Activated T-cell treated with anti-CD3 and anti-CD28 coated beads, Interleukin-2, amount 50 U/mL, for 4 hours (primary cell): ENCODE measurements at regions not wholly inside any gene's neighbourhood (a gene's known extent, or its start where the extent isn't known, plus 50 kb on each side); places are given as distances from the start of the nearest gene placed in this dataset.

Experiments used
- ATAC-seq, 2 donors: fragments of 200-7000 bp; cut with Tn5 transposase; one replicate each; pipeline ENCODE4 v1.10.0; 2021
- DNase-seq: peaks from one replicate; pipeline ENCODE4 v3.0.0-alpha.2; 2020
- H3K27me3 Mint-ChIP-seq: one replicate; pipeline ENCODE4 v1.8.0; 2021; ENCODE audit warnings: low read depth, mixed read lengths
- H3K36me3 Mint-ChIP-seq: one replicate; pipeline ENCODE4 v1.8.0; 2022; ENCODE audit warnings: mixed read lengths; ENCODE audit not compliant: insufficient read depth
- H3K4me1 Mint-ChIP-seq: one replicate; pipeline ENCODE4 v1.8.0; 2021; ENCODE audit warnings: low read depth, mixed read lengths
- H3K4me3 Mint-ChIP-seq: one replicate; pipeline ENCODE4 v1.8.0; 2021; ENCODE audit warnings: mild to moderate bottlenecking, moderate library complexity, mixed read lengths
- H3K9me3 Mint-ChIP-seq: one replicate; pipeline ENCODE4 v1.8.0; 2021; ENCODE audit warnings: mixed read lengths

GRCh38 chr5:99316484-99316883, 387.7 kb upstream of the CHD1 start:
- H3K27me3 Mint-ChIP-seq = no peaks in the 10 kb centered on the region
- H3K4me1 Mint-ChIP-seq = no peaks in the 10 kb centered on the region
- no peak for ATAC-seq
- no peak for DNase-seq
- H3K9me3 Mint-ChIP-seq = no peaks in the 10 kb centered on the region
- no peaks in the 10 kb centered on the region for H3K36me3 Mint-ChIP-seq
- H3K4me3 Mint-ChIP-seq = no peak overlapping the region

- H3K9me3 Mint-ChIP-seq = no peaks in the 10 kb centered on the region
Measured at GRCh38 chr5:99315413-99316183, 386.8 kb upstream of the CHD1 start.

GRCh38 chr5:99314721-99315120, 385.9 kb upstream of the CHD1 start:
- no peaks in the 10 kb centered on the region for H3K36me3 Mint-ChIP-seq
- H3K4me3 Mint-ChIP-seq = no peak overlapping the region
- no peak for DNase-seq
- no peaks in the 10 kb centered on the region for H3K9me3 Mint-ChIP-seq
- no peak for ATAC-seq
- no peaks in the 10 kb centered on the region for H3K4me1 Mint-ChIP-seq
- H3K27me3 Mint-ChIP-seq = no peaks in the 10 kb centered on the region

More at GRCh38 chr5:99315413-99316183, 386.8 kb upstream of the CHD1 start:
- ATAC-seq (no peak), DNase-seq (no peak)
- no peak overlapping the region for H3K4me3 Mint-ChIP-seq
- no peaks in the 10 kb centered on the region for H3K4me1 Mint-ChIP-seq
- H3K27me3 Mint-ChIP-seq = no peaks in the 10 kb centered on the region
- H3K36me3 Mint-ChIP-seq = no peaks in the 10 kb centered on the region

GRCh38 chr5:99308131-99308530, 379.3 kb upstream of the CHD1 start:
- H3K4me1 Mint-ChIP-seq = no peaks in the 10 kb centered on the region
- H3K4me3 Mint-ChIP-seq = no peak overlapping the region
- no peaks in the 10 kb centered on the region for H3K27me3 Mint-ChIP-seq
- H3K36me3 Mint-ChIP-seq = no peaks in the 10 kb centered on the region
- no peak for ATAC-seq
- DNase-seq = no peak
- H3K9me3 Mint-ChIP-seq = no peaks in the 10 kb centered on the region

DNA sequence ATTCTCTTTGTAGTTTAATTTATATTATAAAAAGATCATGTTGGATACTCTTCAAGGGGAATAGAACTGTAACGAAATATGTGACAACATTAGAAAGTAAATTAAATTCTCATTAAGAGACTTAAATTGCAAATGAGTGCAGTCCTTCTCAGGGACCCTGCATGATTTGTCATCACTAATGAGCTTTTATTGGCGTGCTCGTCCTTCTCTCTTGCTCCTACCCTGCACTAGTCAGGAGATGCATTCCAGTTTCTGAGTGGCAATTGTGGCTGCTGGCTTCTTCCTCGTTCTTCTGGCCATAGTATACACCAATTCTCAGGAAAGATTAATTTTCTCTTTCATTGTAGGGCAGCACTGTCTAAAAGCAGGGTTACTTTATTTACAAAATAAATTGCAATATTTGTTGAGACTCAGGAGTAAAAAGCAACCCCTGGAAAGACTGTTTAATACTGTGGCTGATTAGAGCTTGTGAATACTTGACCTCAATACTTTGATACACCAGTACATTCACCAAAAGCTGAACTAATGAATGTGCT, 376.3 kb upstream of the CHD1 start:
- no peaks in the 10 kb centered on the region for H3K4me1 Mint-ChIP-seq
- peaks cover 4% of the 10 kb centered on the region for H3K9me3 Mint-ChIP-seq
- H3K36me3 Mint-ChIP-seq = no peaks in the 10 kb centered on the region
- H3K4me3 Mint-ChIP-seq = no peak overlapping the region
- no peak for DNase-seq
- no peaks in the 10 kb centered on the region for H3K27me3 Mint-ChIP-seq
- no peak for ATAC-seq

- H3K36me3 Mint-ChIP-seq = no peaks in the 10 kb centered on the region
- H3K27me3 Mint-ChIP-seq = no peaks in the 10 kb centered on the region
- ATAC-seq (no peak), DNase-seq (no peak)
- no peaks in the 10 kb centered on the region for H3K9me3 Mint-ChIP-seq
- no peak overlapping the region for H3K4me3 Mint-ChIP-seq
- no peaks in the 10 kb centered on the region for H3K4me1 Mint-ChIP-seq
Measured at GRCh38 chr5:99285606-99286005, 356.8 kb upstream of the CHD1 start.

DNA sequence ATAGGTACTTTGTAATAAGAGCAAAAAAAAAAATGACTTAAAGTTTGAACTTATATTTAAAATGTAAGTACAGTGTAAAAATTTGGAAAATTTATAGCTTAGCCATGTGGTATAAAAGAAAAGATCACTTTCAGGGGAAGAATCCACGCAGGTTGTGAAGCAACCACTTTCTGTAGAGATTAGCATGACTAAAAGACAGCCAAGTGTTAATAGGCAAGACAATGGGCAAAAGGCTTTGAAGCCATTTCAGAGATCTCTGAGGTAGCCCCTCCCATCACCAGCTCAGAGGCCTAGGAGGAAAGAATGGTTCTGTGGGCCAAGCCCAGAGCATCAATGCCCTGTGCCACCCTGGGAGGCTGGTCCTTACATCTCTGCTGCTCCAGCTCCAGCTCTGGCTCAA, 346.3 kb upstream of the CHD1 start:
- Mint-ChIP-seq H3K9me3 (peaks cover 8% of the 10 kb centered on the region), H3K36me3 (no peaks in the 10 kb centered on the region), H3K4me1 (no peaks in the 10 kb centered on the region), H3K27me3 (no peaks in the 10 kb centered on the region), H3K4me3 (no peak overlapping the region)
- DNase-seq (no peak), ATAC-seq (no peak)

GRCh38 chr5:99272576-99272975, 343.8 kb upstream of the CHD1 start:
- Mint-ChIP-seq H3K27me3 (no peaks in the 10 kb centered on the region), H3K4me1 (no peaks in the 10 kb centered on the region), H3K36me3 (no peaks in the 10 kb centered on the region), H3K4me3 (no peak overlapping the region), H3K9me3 (peaks cover 8% of the 10 kb centered on the region)
- ATAC-seq = no peak
- no peak for DNase-seq

DNA sequence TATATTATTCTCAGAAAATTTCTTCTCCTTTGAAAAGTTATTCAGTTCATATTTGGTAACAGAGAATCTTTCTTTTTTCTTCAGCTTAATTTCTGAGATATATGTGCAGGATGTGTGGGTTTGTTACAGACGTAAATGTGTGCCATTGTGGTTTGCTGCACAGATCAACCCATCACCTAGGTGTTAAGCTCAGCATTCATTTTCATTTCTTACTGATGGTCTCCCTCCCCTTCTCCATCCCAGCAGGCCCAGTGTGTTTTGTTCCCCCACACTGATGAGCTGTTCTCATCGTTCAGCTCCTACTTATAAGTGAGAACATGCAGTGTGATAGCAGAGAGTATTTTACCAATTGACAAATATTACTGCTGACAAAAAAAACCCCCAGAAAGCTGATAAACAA, 330.0 kb upstream of the CHD1 start:
- Mint-ChIP-seq H3K36me3 (no peaks in the 10 kb centered on the region), H3K27me3 (no peaks in the 10 kb centered on the region), H3K9me3 (peaks cover 25% of the 10 kb centered on the region), H3K4me1 (no peaks in the 10 kb centered on the region), H3K4me3 (no peak overlapping the region)
- DNase-seq = no peak
- ATAC-seq = no peak

GRCh38 chr5:99248066-99248465, 319.3 kb upstream of the CHD1 start:
- ATAC-seq (no peak), DNase-seq (no peak)
- H3K36me3 Mint-ChIP-seq = no peaks in the 10 kb centered on the region
- H3K9me3 Mint-ChIP-seq = peaks cover 4% of the 10 kb centered on the region
- no peaks in the 10 kb centered on the region for H3K27me3 Mint-ChIP-seq
- H3K4me1 Mint-ChIP-seq = no peaks in the 10 kb centered on the region
- H3K4me3 Mint-ChIP-seq = no peak overlapping the region

- no peak for ATAC-seq
- Mint-ChIP-seq H3K4me1 (no peaks in the 10 kb centered on the region), H3K36me3 (no peaks in the 10 kb centered on the region), H3K4me3 (no peak overlapping the region), H3K27me3 (no peaks in the 10 kb centered on the region), H3K9me3 (peaks cover 4% of the 10 kb centered on the region)
- DNase-seq = no peak
Measured at GRCh38 chr5:99247346-99247745, 318.5 kb upstream of the CHD1 start.

DNA sequence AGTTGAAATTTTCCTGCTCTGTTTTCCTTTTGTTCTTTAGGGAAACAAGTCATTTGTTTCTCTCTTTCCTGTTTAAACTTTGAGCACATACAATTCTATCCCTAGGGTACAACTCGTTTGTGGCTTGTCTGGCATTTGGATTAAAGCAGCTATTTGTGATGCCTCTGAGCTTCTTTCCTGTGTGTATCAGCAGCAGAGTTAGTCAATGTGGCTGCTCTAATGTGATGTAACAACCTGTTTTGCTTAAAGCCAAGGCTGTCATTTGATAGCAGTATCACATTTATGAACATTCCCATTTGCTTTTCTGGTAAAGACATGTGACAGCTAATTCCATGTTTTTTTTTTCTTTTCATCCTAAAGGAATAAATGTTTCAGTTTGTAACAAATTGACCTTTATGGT, 314.3 kb upstream of the CHD1 start:
- H3K4me3 Mint-ChIP-seq = no peak overlapping the region
- H3K27me3 Mint-ChIP-seq = no peaks in the 10 kb centered on the region
- ATAC-seq (no peak), DNase-seq (no peak)
- no peaks in the 10 kb centered on the region for H3K36me3 Mint-ChIP-seq
- H3K9me3 Mint-ChIP-seq = no peaks in the 10 kb centered on the region
- H3K4me1 Mint-ChIP-seq = no peaks in the 10 kb centered on the region

- DNase-seq (no peak), ATAC-seq (no peak)
- no peak overlapping the region for H3K4me3 Mint-ChIP-seq
- H3K36me3 Mint-ChIP-seq = no peaks in the 10 kb centered on the region
- H3K9me3 Mint-ChIP-seq = no peaks in the 10 kb centered on the region
- no peaks in the 10 kb centered on the region for H3K27me3 Mint-ChIP-seq
- H3K4me1 Mint-ChIP-seq = no peaks in the 10 kb centered on the region
Measured at GRCh38 chr5:99239826-99240360, 311.1 kb upstream of the CHD1 start.

- DNase-seq (no peak), ATAC-seq (no peak)
- Mint-ChIP-seq H3K36me3 (no peaks in the 10 kb centered on the region), H3K4me1 (no peaks in the 10 kb centered on the region), H3K27me3 (peaks cover 5% of the 10 kb centered on the region), H3K4me3 (no peak overlapping the region), H3K9me3 (no peaks in the 10 kb centered on the region)
Measured at GRCh38 chr5:99191206-99191745, 262.5 kb upstream of the CHD1 start.

DNA sequence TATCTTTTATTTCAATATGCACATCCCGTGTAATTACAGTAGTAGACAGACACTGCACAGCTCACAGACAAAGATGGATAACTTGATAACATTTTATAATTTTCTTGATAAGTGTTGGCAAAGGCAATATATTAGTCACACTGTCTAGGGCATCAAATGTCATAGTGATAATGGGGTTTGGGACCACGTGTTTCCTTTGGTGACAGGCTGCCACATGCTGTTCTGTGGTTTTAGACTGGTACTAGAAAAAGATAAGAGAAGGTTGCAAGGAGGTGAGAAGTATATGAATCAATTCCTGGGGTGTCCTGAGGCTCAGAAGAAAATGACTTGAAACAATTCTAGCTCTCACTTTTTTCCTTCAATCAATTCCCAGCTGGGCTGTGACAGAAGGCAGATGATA, 258.8 kb upstream of the CHD1 start:
- Mint-ChIP-seq H3K4me1 (no peaks in the 10 kb centered on the region), H3K27me3 (peaks cover 5% of the 10 kb centered on the region), H3K36me3 (no peaks in the 10 kb centered on the region), H3K4me3 (no peak overlapping the region), H3K9me3 (no peaks in the 10 kb centered on the region)
- DNase-seq (no peak), ATAC-seq (no peak)
